Panc1 (cell line): ENCODE measurements at regions not wholly inside any gene's neighbourhood (a gene's known extent, or its start where the extent isn't known, plus 50 kb on each side); places are given as distances from the start of the nearest gene placed in this dataset.

Experiments used
- ATAC-seq: fragments of 200-7000 bp; cut with Tn5 transposase; 2 replicates; pipeline ENCODE4 v1.9.1; 2020; ENCODE audit warnings: mild to moderate bottlenecking, moderate library complexity
- BruUV-seq: library from RNA; stranded (reverse); fragments of 400-500 nt; replicated peaks from 2 replicates; lab custom pipeline; 2021; lab: Mats Ljungman, UMichigan
- CTCF ChIA-PET: fragments of 300-600 bp; sonication (Branson Sonifier 250); formaldehyde crosslinking; loops from one replicate; lab custom pipeline; 2022; ENCODE audit warnings: antibody characterized with exemption; lab: Charles Lee
- POLR2A ChIA-PET: fragments of 300-600 bp; sonication (Branson Sonifier 250); formaldehyde crosslinking; loops from one replicate; lab custom pipeline; 2022; ENCODE audit warnings: antibody characterized with exemption; lab: Charles Lee
- DNase-seq: peaks from one replicate; pipeline ENCODE4 v3.0.0-alpha.2; 2010; ENCODE audit warnings: low read depth, low spot score
- H3K27ac ChIP-seq: 2 replicates; pipeline ENCODE4 v1.5.1; 2011; ENCODE audit warnings: mild to moderate bottlenecking, low read length, inconsistent platforms
- H3K27me3 ChIP-seq: fragments of 200-500 bp; sonication (Bioruptor generic); 2 replicates; pipeline ENCODE4 v1.6.0; 2014; ENCODE audit warnings: low read length, inconsistent platforms; ENCODE audit not compliant: control insufficient read depth, insufficient read depth
- H3K36me3 ChIP-seq: fragments of 200-500 bp; sonication (Bioruptor generic); 2 replicates; pipeline ENCODE4 v1.5.1; 2014; ENCODE audit warnings: inconsistent platforms, mild to moderate bottlenecking, low read length, moderate library complexity; ENCODE audit not compliant: control insufficient read depth, insufficient read depth
- H3K4me1 ChIP-seq: 2 replicates; pipeline ENCODE4 v1.5.1; 2011; ENCODE audit warnings: inconsistent platforms, mild to moderate bottlenecking, low read length, moderate library complexity; ENCODE audit not compliant: control insufficient read depth, insufficient read depth
- H3K4me3 ChIP-seq, 2 experiments: 2 replicates each; pipeline ENCODE4 v1.5.1; 2011 to 2012; ENCODE audit warnings: low read depth in 2 of 2, low read length in 2 of 2, mild to moderate bottlenecking in 2 of 2, inconsistent platforms in 1 of 2, moderate library complexity in 1 of 2
- H3K9me3 ChIP-seq: fragments of 200-500 bp; sonication (Bioruptor generic); 2 replicates; pipeline ENCODE4 v1.5.1; 2014; ENCODE audit warnings: low read depth, mild to moderate bottlenecking, inconsistent platforms, low read length, moderate library complexity; ENCODE audit not compliant: control insufficient read depth, insufficient read depth
- CTCF ChIP-seq: fragments of 450-650 bp; IDR thresholded peaks from 2 replicates; pipeline ENCODE4 v1.5.1; 2017; ENCODE audit warnings: mild to moderate bottlenecking
- POLR2AphosphoS5 ChIP-seq: IDR thresholded peaks from 2 replicates; pipeline ENCODE4 v1.6.1; 2012; ENCODE audit warnings: mild to moderate bottlenecking, low read depth, low read length, moderate library complexity
- REST ChIP-seq, 2 experiments: IDR thresholded peaks; 2 replicates each; pipeline ENCODE4 v1.6.1; 2011 to 2012; ENCODE audit warnings: low read depth in 2 of 2, control low read depth in 1 of 2, low read length in 1 of 2, mild to moderate bottlenecking in 1 of 2, moderate library complexity in 1 of 2; ENCODE audit not compliant: insufficient read depth in 1 of 2
- SIN3A ChIP-seq: IDR thresholded peaks from 2 replicates; pipeline ENCODE4 v1.6.1; 2012; ENCODE audit warnings: low read depth, mild to moderate bottlenecking, low read length, moderate library complexity, borderline replicate concordance; ENCODE audit not compliant: insufficient read depth
- TCF7L2 ChIP-seq: IDR thresholded peaks from 2 replicates; pipeline ENCODE4 v1.6.1; 2011; ENCODE audit warnings: mild to moderate bottlenecking, low read depth, low read length, inconsistent platforms
- in situ Hi-C: cut with HindIII; loops from 2 replicates; pipeline ENCODE4 v1.10.0; 2016; ENCODE audit warnings: low sequenced_read_pairs, low pct_unique_long_range_greater_than_20kb
- intact Hi-C: fragments of 100-400 bp; cut with micrococcal nuclease; formaldehyde crosslinking; loops from one replicate; pipeline ENCODE4 v1.10.0; 2022; ENCODE audit not compliant: unreplicated experiment

- DNase-seq, result no peak
Measured at GRCh38 chr21:43313221-43313938, 113.6 kb downstream of the SIK1 start.

GRCh38 chr21:43312751-43313169, 114.2 kb downstream of the SIK1 start:
- TF ChIP-seq REST (IDR thresholded peaks at IDR 0.05; ENCODE audit: insufficient read depth in 1 of 2, low read depth in 2 of 2, low read length in 1 of 2), result no peak
- TF ChIP-seq CTCF, result no peak
- no peak for TF ChIP-seq TCF7L2
- TF ChIP-seq POLR2AphosphoS5, result no peak
- TF ChIP-seq SIN3A, result no peak

More at GRCh38 chr21:43313221-43313938, 113.6 kb downstream of the SIK1 start:
- no peak overlapping the region for H3K27ac ChIP-seq
- in situ Hi-C loops, result no loop called here
- BruUV-seq, result no TSS peak
- intact Hi-C loops, result no loop called here
- no peaks in the 10 kb centered on the region for H3K36me3 ChIP-seq
- H3K4me1 ChIP-seq, result no peaks in the 10 kb centered on the region
- ChIA-PET POLR2A (no interaction called here), CTCF (no interaction called here)
- H3K9me3 ChIP-seq, result no peaks in the 10 kb centered on the region
- ATAC-seq, result no peak
- no peak overlapping the region for H3K4me3 ChIP-seq
- TF ChIP-seq TCF7L2, result no peak
- TF ChIP-seq POLR2AphosphoS5, result no peak
- TF ChIP-seq SIN3A, result no peak
- TF ChIP-seq REST (IDR thresholded peaks at IDR 0.05; ENCODE audit: insufficient read depth in 1 of 2, low read depth in 2 of 2, low read length in 1 of 2), result no peak
- TF ChIP-seq CTCF, result no peak
- H3K27me3 ChIP-seq, result no peaks in the 10 kb centered on the region

More at GRCh38 chr21:43312751-43313169, 114.2 kb downstream of the SIK1 start:
- Histone ChIP-seq H3K9me3 (no peaks in the 10 kb centered on the region), H3K27me3 (no peaks in the 10 kb centered on the region), H3K4me3 (no peak overlapping the region), H3K4me1 (no peaks in the 10 kb centered on the region), H3K36me3 (no peaks in the 10 kb centered on the region), H3K27ac (no peak overlapping the region)
- CTCF ChIA-PET, result interaction anchor here (0.6 kb wide), 1 partner anchor 297 kb away, joined by 4 read pairs; no protein-coding TSS in a partner anchor
- BruUV-seq, result no TSS peak
- DNase-seq (no peak), ATAC-seq (no peak)
- POLR2A ChIA-PET, result no interaction called here
- in situ Hi-C loops, result no loop called here
- intact Hi-C loops, result no loop called here
